GM12878 (cell line): ENCODE measurements at regions not wholly inside any gene's neighbourhood (a gene's known extent, or its start where the extent isn't known, plus 50 kb on each side); places are given as distances from the start of the nearest gene placed in this dataset.

Experiments
- ATAC-seq: fragments of 200-7000 bp; cut with Tn5 transposase; 3 replicates; pipeline ENCODE4 v1.9.1; 2020; ENCODE audit warnings: mild to moderate bottlenecking, moderate library complexity
- BruUV-seq: library from RNA; stranded (reverse); fragments of 400-500 nt; replicated peaks from 2 replicates; lab custom pipeline; 2021; lab: Mats Ljungman, UMichigan
- CTCF ChIA-PET: fragments of 300-600 bp; sonication (Branson Sonifier 250); formaldehyde crosslinking; extraction: SDS; loops from one replicate; lab custom pipeline; 2021; ENCODE audit warnings: inconsistent platforms; lab: Yijun Ruan, JAX
- POLR2A ChIA-PET: fragments of 350-600 bp; formaldehyde crosslinking; extraction: SDS; loops from one replicate; lab custom pipeline; 2021; ENCODE audit warnings: inconsistent platforms; lab: Charles Lee
- RAD21 ChIA-PET: fragments of 300-600 bp; sonication (Branson Sonifier 250); formaldehyde crosslinking; loops from one replicate; lab custom pipeline; 2023; ENCODE audit warnings: antibody characterized with exemption; ENCODE audit not compliant: unreplicated experiment; lab: Charles Lee
- SMC1A ChIA-PET: fragments of 300-600 bp; sonication (Branson Sonifier 250); formaldehyde crosslinking; loops from one replicate; lab custom pipeline; 2023; ENCODE audit not compliant: unreplicated experiment, uncharacterized antibody; lab: Charles Lee
- DNase-seq: peaks from one replicate; pipeline ENCODE4 v3.0.0-alpha.2; 2011; ENCODE audit warnings: low read depth, low spot score
- FAIRE-seq: peaks from 3 replicates; lab custom pipeline; 2011; peaks lifted over from hg19 to GRCh38; lab: Jason Lieb, UNC
- H2AFZ ChIP-seq: 2 replicates; pipeline ENCODE4 v1.6.0; 2011; ENCODE audit warnings: low read depth, low read length, control low read depth; ENCODE audit not compliant: control insufficient read depth
- H3K27ac ChIP-seq: 2 replicates; pipeline ENCODE4 v1.5.1; 2011; ENCODE audit warnings: control low read depth; ENCODE audit not compliant: control insufficient read depth, insufficient read depth
- H3K27me3 ChIP-seq, 2 experiments: replicated peaks in 1 of 2; 2 replicates each; pipeline versions ENCODE4 v1.6.0 to v1.6.1; 2011; ENCODE audit warnings: low read length in 1 of 2; ENCODE audit not compliant: control insufficient read depth in 2 of 2, insufficient read depth in 2 of 2
- H3K36me3 ChIP-seq, 2 experiments: 2 replicates each; pipeline ENCODE4 v1.5.1; 2011; ENCODE audit warnings: low read length in 1 of 2; ENCODE audit not compliant: control insufficient read depth in 2 of 2, insufficient read depth in 2 of 2
- H3K4me1 ChIP-seq: 2 replicates; pipeline ENCODE4 v1.6.1; 2011; ENCODE audit warnings: mild to moderate bottlenecking, low read length, moderate library complexity, mixed read lengths; ENCODE audit not compliant: control insufficient read depth, insufficient read depth
- H3K4me2 ChIP-seq: 2 replicates; pipeline ENCODE4 v1.6.0; 2011; ENCODE audit warnings: control low read depth; ENCODE audit not compliant: control insufficient read depth, insufficient read depth
- H3K4me3 ChIP-seq: fragments of 200-600 bp; sonication (generic); 2 replicates; pipeline ENCODE4 v1.5.1; 2016
- H3K79me2 ChIP-seq: 2 replicates; pipeline ENCODE4 v1.6.0; 2011; ENCODE audit warnings: low read length; ENCODE audit not compliant: control insufficient read depth, insufficient read depth
- H3K9ac ChIP-seq: 2 replicates; pipeline ENCODE4 v1.8.0; 2011; ENCODE audit warnings: low read length, control low read depth, mixed read lengths; ENCODE audit not compliant: control insufficient read depth, insufficient read depth
- H3K9me3 ChIP-seq: replicated peaks from 3 replicates; pipeline ENCODE4 v1.5.1; 2011; ENCODE audit warnings: mild to moderate bottlenecking, low read length; ENCODE audit not compliant: control insufficient read depth, insufficient read depth
- H4K20me1 ChIP-seq: 2 replicates; pipeline ENCODE4 v1.6.0; 2011; ENCODE audit not compliant: control insufficient read depth, insufficient read depth
- CEBPZ ChIP-seq: fragments of 150-350 bp; IDR thresholded peaks from 2 replicates; pipeline ENCODE4 v1.6.1; 2016; ENCODE audit warnings: low read depth, low read length
- EED ChIP-seq: sonication (generic); IDR thresholded peaks from 2 replicates; pipeline ENCODE4 v1.6.1; 2016; ENCODE audit warnings: antibody characterized with exemption, low read depth
- MTA2 ChIP-seq: fragments of 450-650 bp; IDR thresholded peaks from 2 replicates; pipeline ENCODE4 v1.6.1; 2016; ENCODE audit warnings: low read depth, mild to moderate bottlenecking, moderate library complexity
- NRF1 ChIP-seq: conservative IDR thresholded peaks from 2 replicates; pipeline ENCODE4 v1.6.1; 2011; ENCODE audit warnings: mild to moderate bottlenecking, low read depth, low read length, improper control_type of control experiment
- ZNF217 ChIP-seq: fragments of 450-650 bp; IDR thresholded peaks from 2 replicates; pipeline ENCODE4 v1.6.1; 2017; ENCODE audit warnings: antibody characterized with exemption, mild to moderate bottlenecking
- WGBS: methylation state at CpG from one replicate; pipeline ENCODE4 v1.1.6; 2016; ENCODE audit warnings: low lambda C conversion rate; ENCODE audit not compliant: insufficient replicate concordance, insufficient coverage; ENCODE audit errors: missing lambda C conversion rate; 5-methylcytosine and 5-hydroxymethylcytosine counted together
- in situ Hi-C: fragments of 300-500 bp; cut with MboI; formaldehyde crosslinking; loops from 9 replicates; pipeline ENCODE4 v1.14.3; 2018; ENCODE audit warnings: mixed read lengths
- intact Hi-C: fragments of 100-400 bp; cut with micrococcal nuclease; formaldehyde crosslinking; loops from one replicate; pipeline ENCODE4 v1.14.2; 2022; ENCODE audit not compliant: unreplicated experiment

- intact Hi-C loops, result no loop called here
- no peak overlapping the region for H3K9ac ChIP-seq
- FAIRE-seq, result no peak
- ChIA-PET RAD21 (no interaction called here), POLR2A (interaction anchor here (0.7 kb wide), 1 partner anchor 9 kb away, joined by 3 read pairs; no protein-coding TSS in a partner anchor), CTCF (no interaction called here)
- no peak overlapping the region for H3K27ac ChIP-seq
- H3K36me3 ChIP-seq, result no peaks in the 10 kb centered on the region
- no peak overlapping the region for H3K4me3 ChIP-seq
- H3K9me3 ChIP-seq, result no peaks in the 10 kb centered on the region
- H3K4me2 ChIP-seq, result no peak overlapping the region
- 100% methylated on average over 1 of the region's 1 CpG for WGBS
- TF ChIP-seq CEBPZ (no peak), MTA2 (no peak), NRF1 (no peak), ZNF217 (no peak), EED (no peak)
- TF ChIP-seq, all 136 proteins: peak for 0
- Histone ChIP-seq H3K4me1 (no peaks in the 10 kb centered on the region), H3K27me3 (no peaks in the 10 kb centered on the region), H4K20me1 (no peaks in the 10 kb centered on the region), H2AFZ (no peak overlapping the region), H3K79me2 (no peaks in the 10 kb centered on the region)
- BruUV-seq, result no TSS peak
- in situ Hi-C loops, result no loop called here
- ATAC-seq, result no peak
- SMC1A ChIA-PET, result no interaction called here
- no peak for DNase-seq
Measured at GRCh38 chr5:110913221-110913620, 158.3 kb upstream of the TSLP start.
